GM12873 (cell line): ENCODE measurements at regions not wholly inside any gene's neighbourhood (a gene's known extent, or its start where the extent isn't known, plus 50 kb on each side); places are given as distances from the start of the nearest gene placed in this dataset.

Source experiments
- CTCF ChIP-seq: IDR thresholded peaks from 2 replicates; pipeline ENCODE4 v1.5.1; 2012; ENCODE audit warnings: low read depth, mild to moderate bottlenecking, moderate library complexity, low read length, control low read depth; ENCODE audit not compliant: insufficient read depth; ENCODE audit errors: missing control alignments

- TF ChIP-seq CTCF = peak; percentile 82
Observed at GRCh38 chr10:84665883-84666463, 337.6 kb downstream of the CCSER2 start.

- TF ChIP-seq CTCF = no peak
Observed at GRCh38 chr10:84668186-84668763, 339.9 kb downstream of the CCSER2 start.

DNA sequence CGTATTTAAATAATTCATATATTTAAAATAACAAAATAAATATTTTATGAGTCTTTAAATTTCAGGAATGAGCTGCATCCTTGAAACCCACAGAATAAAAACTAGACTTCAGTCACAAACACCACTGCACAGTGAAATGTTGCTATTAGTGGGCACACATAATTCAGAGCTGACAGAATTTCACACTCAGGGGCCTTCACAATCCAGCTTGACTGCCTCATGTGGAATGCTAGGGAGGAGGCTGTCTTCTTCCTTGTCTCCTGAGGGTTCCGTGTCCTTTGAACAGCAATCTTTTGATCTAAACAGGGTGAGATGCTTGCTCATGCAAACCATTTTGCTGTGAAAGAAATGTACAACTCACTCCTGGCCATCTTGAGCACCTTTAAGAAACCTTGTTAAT, 346.7 kb downstream of the CCSER2 start:
- TF ChIP-seq CTCF = no peak

DNA sequence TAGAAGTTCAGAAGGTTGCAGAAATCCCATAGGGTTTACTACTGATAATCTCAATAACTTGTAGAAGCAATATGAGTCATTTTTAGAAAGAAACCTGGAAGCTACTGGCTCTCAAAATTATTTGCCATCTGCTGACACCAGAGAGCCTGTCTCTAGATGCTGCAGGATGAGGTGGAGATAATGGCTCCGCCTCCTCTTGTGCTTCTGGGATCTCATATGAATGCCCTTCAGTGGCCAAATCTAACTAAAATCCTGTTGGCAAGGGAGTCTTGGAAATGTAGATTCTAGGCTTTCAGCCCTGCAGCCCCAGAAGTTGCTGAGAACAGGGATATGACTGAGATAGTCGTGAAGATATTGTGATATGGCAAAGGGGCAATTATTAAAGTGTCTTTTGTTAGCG, 348.1 kb downstream of the CCSER2 start:
- no peak for TF ChIP-seq CTCF

- no peak for TF ChIP-seq CTCF
Observed at GRCh38 chr10:84681781-84682180, 353.4 kb downstream of the CCSER2 start.

DNA sequence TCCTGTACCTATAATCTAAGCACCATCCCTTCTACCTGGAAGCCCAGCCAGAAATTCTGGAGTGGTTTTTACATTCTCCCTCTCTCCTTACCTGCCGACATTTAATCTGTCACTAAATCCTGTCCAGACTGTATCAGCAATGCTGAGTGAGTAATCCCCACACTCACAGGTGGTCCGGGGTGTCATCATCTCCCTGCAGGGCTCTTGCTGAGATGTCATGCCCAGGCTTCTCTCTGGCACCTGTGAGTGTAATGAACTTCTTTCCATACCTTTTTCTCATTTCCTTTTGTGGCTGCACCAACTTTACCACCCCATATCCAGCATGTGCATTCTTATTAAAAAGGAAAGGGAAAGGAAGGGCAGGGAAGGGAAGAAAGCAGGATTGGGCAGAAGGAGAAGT, 355.2 kb downstream of the CCSER2 start:
- no peak for TF ChIP-seq CTCF

- TF ChIP-seq CTCF = no peak
Observed at GRCh38 chr10:84683980-84684740, 355.8 kb downstream of the CCSER2 start.
